Nephron progenitor cell (in vitro differentiated cells): ENCODE measurements at regions not wholly inside any gene's neighbourhood (a gene's known extent, or its start where the extent isn't known, plus 50 kb on each side); places are given as distances from the start of the nearest gene placed in this dataset.

ENCODE experiments used
- DNase-seq: peaks from one replicate; pipeline ENCODE4 v3.0.0; 2021
- H3K27ac Mint-ChIP-seq: 2 replicates; pipeline ENCODE4 v1.8.0; 2021; ENCODE audit warnings: mild to moderate bottlenecking, moderate library complexity, mixed read lengths
- H3K27me3 Mint-ChIP-seq: 2 replicates; pipeline ENCODE4 v1.8.0; 2021; ENCODE audit warnings: mild to moderate bottlenecking, low read depth, mixed read lengths; ENCODE audit not compliant: poor library complexity
- H3K36me3 Mint-ChIP-seq: 2 replicates; pipeline ENCODE4 v1.8.0; 2021; ENCODE audit warnings: low read depth, mixed read lengths
- H3K4me1 Mint-ChIP-seq: 2 replicates; pipeline ENCODE4 v1.8.0; 2021; ENCODE audit warnings: mixed read lengths
- H3K4me3 Mint-ChIP-seq: 2 replicates; pipeline ENCODE4 v1.8.0; 2021; ENCODE audit warnings: mild to moderate bottlenecking, moderate library complexity, mixed read lengths
- H3K9me3 Mint-ChIP-seq: 2 replicates; pipeline ENCODE4 v1.8.0; 2021; ENCODE audit warnings: mild to moderate bottlenecking, moderate library complexity, mixed read lengths
- CTCF ChIP-seq: fragments of 200-600 bp; sonication (generic); IDR thresholded peaks from 2 replicates; pipeline ENCODE4 v1.5.0; 2021; ENCODE audit warnings: antibody characterized with exemption

GRCh38 chr4:189128341-189128740, 812.3 kb upstream of the FRG1 start:
- H3K9me3 Mint-ChIP-seq, result no peaks in the 10 kb centered on the region
- no peaks in the 10 kb centered on the region for H3K4me1 Mint-ChIP-seq
- peaks cover 5% of the 10 kb centered on the region for H3K27me3 Mint-ChIP-seq
- TF ChIP-seq CTCF, result no peak
- H3K4me3 Mint-ChIP-seq, result no peak overlapping the region
- no peaks in the 10 kb centered on the region for H3K36me3 Mint-ChIP-seq
- H3K27ac Mint-ChIP-seq, result no peak overlapping the region
- no peak for DNase-seq

DNA sequence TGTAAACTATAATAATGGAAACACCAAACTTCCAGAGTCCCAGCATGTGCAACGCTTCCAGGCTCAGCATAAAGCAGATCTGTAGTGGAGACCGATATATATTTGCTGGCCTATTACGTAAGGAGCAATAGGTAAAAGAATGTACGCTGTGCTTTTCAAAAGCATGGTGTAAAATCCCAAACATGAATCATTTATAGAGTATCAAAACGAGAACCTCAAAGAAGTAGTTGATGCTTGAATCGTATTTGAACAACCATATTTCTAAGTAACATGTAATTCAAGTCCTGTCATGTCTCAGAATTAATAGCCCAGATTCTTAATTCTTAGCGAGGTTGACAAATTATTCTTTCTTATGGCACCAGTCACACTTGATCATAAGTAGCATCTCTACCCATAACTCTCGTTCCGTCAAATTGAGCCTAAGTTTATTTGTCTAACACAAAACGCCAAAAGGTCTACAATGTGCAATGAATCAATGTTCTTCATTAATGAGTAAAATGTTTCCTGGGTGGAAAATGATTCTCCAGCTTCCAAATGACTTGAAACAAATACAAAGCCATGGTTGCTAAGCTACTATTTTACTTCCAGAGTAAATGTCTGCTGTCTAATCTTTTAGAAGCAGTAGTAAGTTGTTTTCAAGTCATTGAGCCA, 811.5 kb upstream of the FRG1 start:
- Mint-ChIP-seq H3K27ac (no peak overlapping the region), H3K4me1 (no peaks in the 10 kb centered on the region), H3K27me3 (peaks cover 5% of the 10 kb centered on the region), H3K9me3 (no peaks in the 10 kb centered on the region), H3K4me3 (no peak overlapping the region), H3K36me3 (no peaks in the 10 kb centered on the region)
- TF ChIP-seq CTCF, result no peak
- no peak for DNase-seq

- no peak for DNase-seq
- Mint-ChIP-seq H3K27ac (no peak overlapping the region), H3K27me3 (no peaks in the 10 kb centered on the region), H3K4me3 (no peak overlapping the region), H3K4me1 (no peaks in the 10 kb centered on the region), H3K9me3 (peaks cover under 1% of the 10 kb centered on the region), H3K36me3 (no peaks in the 10 kb centered on the region)
- no peak for TF ChIP-seq CTCF
These were observed 809.6 kb upstream of the FRG1 start for GRCh38 chr4:189131118-189131517.

DNA sequence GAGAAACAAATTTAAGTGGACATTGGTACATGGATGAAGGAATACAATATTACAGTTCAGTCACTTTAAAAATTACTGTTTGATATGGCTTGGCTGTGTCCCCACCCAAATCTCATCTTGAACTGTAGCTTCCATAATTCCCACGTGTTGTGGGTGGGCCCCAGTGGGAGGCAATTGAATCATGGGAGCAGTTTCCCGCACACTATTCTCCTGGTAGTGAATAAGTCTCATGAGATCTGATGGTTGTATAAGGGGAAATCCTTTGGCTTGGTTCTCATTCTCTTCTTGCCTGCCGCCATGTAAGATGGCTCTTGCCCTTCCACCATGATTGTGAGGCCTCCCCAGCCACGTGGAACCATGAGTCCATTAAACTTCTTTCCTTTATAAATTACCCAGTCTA, 804.2 kb upstream of the FRG1 start:
- Mint-ChIP-seq H3K36me3 (no peaks in the 10 kb centered on the region), H3K4me3 (no peak overlapping the region), H3K4me1 (no peaks in the 10 kb centered on the region), H3K9me3 (peaks cover 11% of the 10 kb centered on the region), H3K27me3 (no peaks in the 10 kb centered on the region), H3K27ac (no peak overlapping the region)
- no peak for TF ChIP-seq CTCF
- no peak for DNase-seq

DNA sequence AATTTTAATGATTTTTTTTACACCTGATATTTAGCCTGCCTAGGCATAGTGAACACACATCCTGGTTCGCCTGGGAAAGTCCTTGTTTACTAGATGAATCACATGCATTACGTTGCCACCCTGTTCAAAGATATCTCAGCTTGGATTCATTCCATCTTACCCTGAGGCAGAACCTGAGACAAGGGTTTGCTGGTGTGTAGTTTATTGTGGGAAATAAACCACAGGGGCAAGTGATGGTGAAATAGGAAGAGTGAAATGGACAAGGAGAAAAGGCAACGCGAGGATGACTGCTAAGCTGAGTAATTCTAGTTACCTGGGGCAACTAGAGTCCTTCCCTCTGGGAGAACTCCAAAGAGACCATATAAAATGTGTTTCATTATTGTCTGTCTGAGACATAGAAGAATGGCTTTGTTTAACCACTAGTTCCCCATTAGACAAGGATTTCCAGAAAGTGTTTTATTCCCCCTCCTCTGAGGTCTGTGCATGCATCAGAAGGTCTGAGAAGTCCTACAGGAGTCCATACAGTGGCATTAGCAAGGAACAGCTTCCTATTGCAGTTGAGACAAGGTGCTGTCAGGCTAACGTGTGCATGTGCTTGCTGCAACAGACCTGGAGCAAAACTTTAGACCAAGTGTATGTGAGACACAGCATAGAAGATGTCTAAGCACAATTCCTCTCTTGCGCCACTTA, 797.3 kb upstream of the FRG1 start:
- no peak overlapping the region for H3K27ac Mint-ChIP-seq
- DNase-seq, result no peak
- no peaks in the 10 kb centered on the region for H3K4me1 Mint-ChIP-seq
- no peak for TF ChIP-seq CTCF
- no peak overlapping the region for H3K4me3 Mint-ChIP-seq
- no peaks in the 10 kb centered on the region for H3K36me3 Mint-ChIP-seq
- H3K27me3 Mint-ChIP-seq, result peaks cover 4% of the 10 kb centered on the region
- H3K9me3 Mint-ChIP-seq, result peaks cover 3% of the 10 kb centered on the region
